ENCODE measurements at regions not wholly inside any gene's neighbourhood (a gene's known extent, or its start where the extent isn't known, plus 50 kb on each side); places are given as distances from the start of the nearest gene placed in this dataset.
"Not testable (repeated sequence)": the region's sequence is repeated elsewhere in the genome, so short reads cannot be mapped to it uniquely, and the experiment has no call there.

DNA sequence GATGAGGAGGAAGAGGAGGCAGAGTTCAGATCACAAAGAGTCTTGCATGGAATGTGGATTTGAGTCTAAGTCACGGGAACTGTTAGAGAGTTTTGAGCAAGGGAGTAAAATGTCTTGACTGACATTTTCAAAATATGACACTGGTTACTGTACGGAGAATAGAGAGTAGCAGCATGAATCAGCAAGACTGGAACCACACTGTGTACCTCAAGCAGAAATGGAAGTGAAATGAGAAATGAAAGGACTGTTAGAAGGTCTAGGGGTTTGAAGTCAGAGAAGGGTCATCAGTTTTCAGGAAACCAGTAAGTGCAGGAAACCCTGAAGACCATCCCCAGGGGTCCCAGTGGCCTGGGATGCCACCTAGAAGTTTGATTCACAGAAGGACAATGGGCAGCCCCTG is 236.3 kb downstream of the GALC start:
- intact Hi-C loops (cut with DNase I), result no loop called here
- no peaks in the 10 kb centered on the region for H3K36me3 ChIP-seq (replicated peaks in 1 of 2; ENCODE audit: insufficient read depth in 1 of 2, low read depth in 2 of 2)
- DNase-seq (no peak), ATAC-seq (no peak)
- TF ChIP-seq POLR2A (IDR thresholded peaks at IDR 0.05) (no peak), CTCF (IDR thresholded peaks at IDR 0.05) (no peak)
- no peaks in the 10 kb centered on the region for H3K9me3 ChIP-seq
- H3K27me3 ChIP-seq, result no peaks in the 10 kb centered on the region
- H3K4me1 ChIP-seq, result no peaks in the 10 kb centered on the region
- no peak overlapping the region for H3K27ac ChIP-seq
- 56 to 73% methylated on average over 2 of the region's 2 CpGs for WGBS, 2 donors
- H3K4me3 ChIP-seq, result no peak overlapping the region

DNA sequence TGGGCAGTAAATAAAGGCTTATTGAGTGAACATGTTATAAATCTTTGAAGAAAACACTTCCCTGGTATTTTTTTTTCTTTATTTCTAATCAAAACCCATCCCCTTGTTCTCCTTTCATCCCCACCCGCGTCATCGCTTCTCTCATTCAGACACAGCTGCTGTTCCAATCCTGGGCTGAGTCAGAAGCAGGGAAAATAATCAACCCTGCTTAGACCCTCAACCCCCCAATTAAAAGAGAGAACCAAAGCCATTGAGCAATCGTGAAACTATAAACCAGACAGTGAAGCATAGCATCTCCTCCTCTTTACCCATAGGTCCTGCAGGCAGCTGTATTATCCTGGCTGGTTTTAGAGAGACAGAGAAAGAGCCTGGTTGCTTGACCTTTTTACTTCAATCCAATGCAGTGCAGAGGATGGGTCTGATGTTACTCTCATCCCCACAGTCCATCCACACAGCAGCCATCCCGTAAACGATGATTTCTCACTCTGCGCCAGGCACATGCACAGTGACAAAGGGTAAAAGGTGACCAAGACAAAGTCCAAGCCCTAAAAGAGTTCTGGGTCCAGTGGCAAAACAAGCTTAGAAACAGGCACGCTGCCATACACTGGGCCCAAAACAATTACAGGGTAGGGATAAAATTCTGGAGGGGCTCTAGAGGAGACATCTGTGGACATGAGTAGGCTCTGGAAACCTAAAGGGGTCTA is 238.3 kb downstream of the GALC start:
- no peaks in the 10 kb centered on the region for H3K36me3 ChIP-seq (replicated peaks in 1 of 2; ENCODE audit: insufficient read depth in 1 of 2, low read depth in 2 of 2)
- no peaks in the 10 kb centered on the region for H3K9me3 ChIP-seq
- TF ChIP-seq POLR2A (IDR thresholded peaks at IDR 0.05) (no peak), CTCF (IDR thresholded peaks at IDR 0.05) (no peak)
- ATAC-seq (no peak), DNase-seq (no peak)
- no peaks in the 10 kb centered on the region for H3K27me3 ChIP-seq
- 81 to 87% methylated on average over 8 of the region's 8 CpGs for WGBS, 2 donors
- H3K4me3 ChIP-seq, result no peak overlapping the region
- no peak overlapping the region for H3K27ac ChIP-seq
- H3K4me1 ChIP-seq, result no peaks in the 10 kb centered on the region
- intact Hi-C loops (cut with DNase I), result no loop called here

GRCh38 chr14:87748558-87748957 is 244.4 kb downstream of the GALC start:
- H3K27ac ChIP-seq, result no peak overlapping the region
- DNase-seq, result no peak
- intact Hi-C loops (cut with DNase I), result no loop called here
- TF ChIP-seq CTCF (IDR thresholded peaks at IDR 0.05), result no peak
- no peak for TF ChIP-seq POLR2A (IDR thresholded peaks at IDR 0.05)
- H3K27me3 ChIP-seq, result no peaks in the 10 kb centered on the region
- no peaks in the 10 kb centered on the region for H3K9me3 ChIP-seq
- no peaks in the 10 kb centered on the region for H3K36me3 ChIP-seq (replicated peaks in 1 of 2; ENCODE audit: insufficient read depth in 1 of 2, low read depth in 2 of 2)
- no peaks in the 10 kb centered on the region for H3K4me1 ChIP-seq
- ATAC-seq, result no peak
- no peak overlapping the region for H3K4me3 ChIP-seq

GRCh38 chr14:87745507-87746118 is 247.4 kb downstream of the GALC start:
- ATAC-seq, result peak; percentile 66
- TF ChIP-seq CTCF (IDR thresholded peaks at IDR 0.05) (peak; percentile 20 to 57 (median 52)), POLR2A (IDR thresholded peaks at IDR 0.05) (no peak)
- intact Hi-C loops (cut with DNase I), result no loop called here
- no peaks in the 10 kb centered on the region for H3K27me3 ChIP-seq
- no peaks in the 10 kb centered on the region for H3K4me1 ChIP-seq
- peaks cover 0 to 3% (median 0%) of the 10 kb centered on the region in 3 donors for H3K9me3 ChIP-seq
- peak; percentile 23 to 42 (median 25) for DNase-seq
- no peak overlapping the region for H3K27ac ChIP-seq
- no peaks in the 10 kb centered on the region for H3K36me3 ChIP-seq (replicated peaks in 1 of 2; ENCODE audit: insufficient read depth in 1 of 2, low read depth in 2 of 2)
- 13 to 18% methylated on average over 3 of the region's 3 CpGs for WGBS, 2 donors
- no peak overlapping the region for H3K4me3 ChIP-seq

- H3K27me3 ChIP-seq, DNase-seq: not testable (repeated sequence)
- WGBS, 2 donors, result 91 to 93% methylated on average over 12 to 42 of the region's 49 CpGs
Observed at GRCh38 chr14:87734577-87735360, 258.2 kb downstream of the GALC start.

DNA sequence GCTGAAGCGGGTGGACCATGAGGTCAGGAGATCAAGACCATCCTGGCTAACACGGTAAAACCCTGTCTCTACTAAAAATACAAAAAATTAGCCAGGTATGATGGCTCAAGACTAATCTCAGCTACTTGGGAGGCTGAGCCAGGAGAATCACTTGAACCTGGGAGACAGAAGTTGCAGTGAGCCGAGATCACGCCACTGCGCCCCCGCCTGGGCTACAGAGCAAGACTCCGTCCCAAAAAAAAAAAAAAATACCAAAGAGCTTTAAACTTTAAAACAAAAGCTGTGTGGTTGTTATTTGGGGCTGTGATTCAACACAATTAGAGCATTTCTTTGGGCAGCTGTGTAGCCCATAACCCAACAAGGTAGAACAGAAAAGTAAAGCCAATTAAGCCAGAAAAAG is 259.9 kb downstream of the GALC start:
- H3K9me3 ChIP-seq; intact Hi-C loops (cut with DNase I); H3K4me1 ChIP-seq; H3K27me3 ChIP-seq; H3K4me3 ChIP-seq; DNase-seq; H3K36me3 ChIP-seq (replicated peaks in 1 of 2; ENCODE audit: insufficient read depth in 1 of 2, low read depth in 2 of 2); ATAC-seq; H3K27ac ChIP-seq: not testable (repeated sequence)
- 70 to 79% methylated on average over 7 of the region's 7 CpGs for whole genome bisulfite sequencing, 2 donors

More at GRCh38 chr14:87734577-87735360, 258.2 kb downstream of the GALC start:
- H3K4me3 ChIP-seq; H3K4me1 ChIP-seq; ATAC-seq; H3K9me3 ChIP-seq; H3K36me3 ChIP-seq (replicated peaks in 1 of 2; ENCODE audit: insufficient read depth in 1 of 2, low read depth in 2 of 2); intact Hi-C loops (cut with DNase I); H3K27ac ChIP-seq: not testable (repeated sequence)

Measured in body of pancreas (tissue), 4 donors.